ENCODE measurements at regions not wholly inside any gene's neighbourhood (a gene's known extent, or its start where the extent isn't known, plus 50 kb on each side); places are given as distances from the start of the nearest gene placed in this dataset.
A peak's percentile ranks its signal among the peaks of the same experiment; 100 is the strongest.

DNA sequence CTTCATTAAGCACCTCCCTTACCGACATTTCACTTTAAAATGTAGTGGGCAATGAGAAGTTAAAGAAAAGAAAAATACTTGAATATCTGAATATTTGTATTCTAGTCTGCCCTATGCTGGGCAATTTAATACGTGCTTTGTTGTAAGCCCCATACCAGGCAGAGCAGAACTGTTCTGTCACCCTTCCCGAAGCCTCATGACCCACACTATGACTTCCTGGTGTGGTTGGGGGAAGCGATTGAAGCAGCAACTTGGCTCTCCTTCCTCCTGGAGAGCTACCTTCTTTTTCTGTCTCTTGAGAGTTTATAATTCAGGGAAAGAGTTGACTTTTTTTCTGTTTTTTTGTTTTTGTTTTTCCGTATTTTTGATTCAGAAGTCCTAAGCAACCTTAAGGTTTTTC is 243.7 kb downstream of the INHBA start:
- Histone ChIP-seq H3K4me2 (peak overlapping the region; percentile 59), H4K20me1 (no peaks in the 10 kb centered on the region), H3K27ac (0 out of 2 replicates have a peak overlapping the region, but pooled peaks have one; percentile 16), H3K9me3 (no peaks in the 10 kb centered on the region), H3K4me1 (peaks cover 13% of the 10 kb centered on the region), H3K4me3 (no peak overlapping the region), H3K36me3 (no peaks in the 10 kb centered on the region), H3K27me3 (no peaks in the 10 kb centered on the region), H3K9ac (no peak overlapping the region)
- TF ChIP-seq Cebpa-rat (IDR thresholded peaks at IDR 0.05), result no peak

DNA sequence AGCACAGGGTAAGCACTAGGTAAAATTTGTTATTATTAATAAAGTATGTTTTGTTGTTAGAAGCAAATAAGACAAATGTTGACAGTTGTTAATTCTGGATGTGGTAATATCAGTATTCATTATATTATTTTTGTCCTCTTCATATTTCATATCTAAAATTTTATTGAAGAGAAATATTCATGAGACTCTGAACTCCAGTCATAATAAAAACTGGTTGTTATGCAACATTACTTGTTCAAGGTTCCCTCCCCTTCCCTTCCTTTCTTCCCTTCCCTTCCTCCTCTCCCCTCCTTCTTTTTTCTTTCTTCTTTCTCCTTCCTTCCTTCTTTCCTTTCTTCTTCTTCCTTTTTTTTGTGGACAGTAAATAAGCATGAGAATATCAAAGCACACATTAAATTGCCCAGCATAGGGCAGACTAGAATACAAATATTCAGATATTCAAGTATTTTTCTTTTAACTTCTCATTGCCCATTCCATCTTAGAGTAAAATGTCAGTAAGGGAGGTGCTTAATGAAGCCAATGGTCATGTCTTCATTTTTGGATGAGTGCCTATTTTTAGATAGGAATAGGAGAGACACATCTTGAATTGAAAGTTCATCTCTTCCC is 245.0 kb downstream of the INHBA start:
- H3K36me3 ChIP-seq, result no peaks in the 10 kb centered on the region
- no peaks in the 10 kb centered on the region for H4K20me1 ChIP-seq
- TF ChIP-seq Cebpa-rat (IDR thresholded peaks at IDR 0.05), result no peak
- H3K4me1 ChIP-seq, result peaks cover 13% of the 10 kb centered on the region
- H3K4me2 ChIP-seq, result no peak overlapping the region
- H3K4me3 ChIP-seq, result no peak overlapping the region
- no peak overlapping the region for H3K27ac ChIP-seq
- H3K27me3 ChIP-seq, result no peaks in the 10 kb centered on the region
- H3K9ac ChIP-seq, result no peak overlapping the region
- H3K9me3 ChIP-seq, result no peaks in the 10 kb centered on the region

DNA sequence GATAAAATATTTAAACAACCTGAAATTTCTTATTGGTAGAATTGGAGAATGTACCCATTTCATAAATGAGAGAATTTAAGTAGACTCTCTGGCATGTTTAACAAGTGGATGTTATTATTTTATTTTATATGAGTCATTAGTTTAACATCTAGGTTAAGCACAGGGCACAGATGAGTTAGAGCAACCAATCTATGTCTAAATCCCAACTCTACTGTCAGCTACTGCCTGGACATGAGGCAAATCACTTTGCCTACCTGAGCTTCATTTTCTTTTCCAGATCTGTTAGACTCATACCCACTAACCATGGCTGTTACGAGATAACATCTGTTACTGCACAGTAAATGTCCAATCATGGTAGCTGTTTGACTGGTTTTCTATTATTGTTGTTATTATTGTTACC is 251.1 kb downstream of the INHBA start:
- Histone ChIP-seq H3K27ac (no peak overlapping the region), H3K27me3 (no peaks in the 10 kb centered on the region), H3K4me2 (no peak overlapping the region), H3K4me3 (no peak overlapping the region), H3K36me3 (no peaks in the 10 kb centered on the region), H3K4me1 (no peaks in the 10 kb centered on the region), H3K9me3 (no peaks in the 10 kb centered on the region), H4K20me1 (no peaks in the 10 kb centered on the region), H3K9ac (no peak overlapping the region)
- TF ChIP-seq Cebpa-rat (IDR thresholded peaks at IDR 0.05), result no peak

- no peaks in the 10 kb centered on the region for H3K27me3 ChIP-seq
- no peak for TF ChIP-seq Cebpa-rat (IDR thresholded peaks at IDR 0.05)
- no peak overlapping the region for H3K4me3 ChIP-seq
- H3K36me3 ChIP-seq, result no peaks in the 10 kb centered on the region
- H3K9ac ChIP-seq, result no peak overlapping the region
- H3K4me2 ChIP-seq, result no peak overlapping the region
- no peaks in the 10 kb centered on the region for H3K4me1 ChIP-seq
- no peaks in the 10 kb centered on the region for H4K20me1 ChIP-seq
- H3K27ac ChIP-seq, result no peak overlapping the region
- no peaks in the 10 kb centered on the region for H3K9me3 ChIP-seq
Measured at GRCh38 chr7:41449694-41450093, 253.2 kb downstream of the INHBA start.

DNA sequence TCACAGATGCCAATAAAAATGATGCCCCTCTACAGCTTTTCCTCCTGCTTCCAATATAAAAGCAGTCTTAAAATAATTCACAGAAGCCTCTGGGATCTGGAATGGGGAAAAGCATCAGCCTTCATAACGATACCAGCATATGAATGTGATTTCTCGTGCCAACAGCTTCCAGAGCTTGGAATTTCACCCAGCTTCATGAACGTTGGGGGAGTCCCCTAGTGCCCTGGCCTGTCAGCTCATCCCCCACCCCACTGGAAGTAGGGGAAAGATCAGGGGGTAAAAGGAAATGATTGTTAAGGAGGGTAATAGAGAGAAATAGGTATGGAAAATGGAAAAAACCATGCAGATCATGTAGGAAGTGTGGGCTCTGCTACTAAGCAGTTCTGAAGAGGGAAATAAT is 253.6 kb downstream of the INHBA start:
- TF ChIP-seq Cebpa-rat (IDR thresholded peaks at IDR 0.05), result no peak

DNA sequence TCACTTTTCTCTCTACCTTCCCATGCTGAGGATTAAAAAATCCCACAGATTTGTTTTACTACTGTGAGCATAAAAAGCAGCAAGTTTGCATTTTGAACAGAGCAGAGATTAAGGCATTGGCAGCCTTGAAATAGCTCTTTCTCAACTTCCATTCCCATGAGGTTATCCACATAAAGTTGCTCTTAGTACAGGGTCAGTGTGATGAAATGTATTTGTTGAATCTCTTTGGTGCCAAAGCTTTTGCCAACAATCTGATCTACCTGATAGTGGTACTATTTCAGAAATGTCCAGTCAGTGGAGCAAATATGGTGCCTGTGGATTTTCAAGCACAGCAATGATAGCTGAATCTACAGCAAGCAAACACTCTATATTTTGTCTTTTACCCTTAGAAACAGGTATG is 254.8 kb downstream of the INHBA start:
- H3K4me3 ChIP-seq, result no peak overlapping the region
- no peaks in the 10 kb centered on the region for H3K36me3 ChIP-seq
- H4K20me1 ChIP-seq, result no peaks in the 10 kb centered on the region
- no peak overlapping the region for H3K27ac ChIP-seq
- no peaks in the 10 kb centered on the region for H3K4me1 ChIP-seq
- no peak overlapping the region for H3K4me2 ChIP-seq
- no peaks in the 10 kb centered on the region for H3K9me3 ChIP-seq
- H3K27me3 ChIP-seq, result no peaks in the 10 kb centered on the region
- TF ChIP-seq Cebpa-rat (IDR thresholded peaks at IDR 0.05), result no peak
- H3K9ac ChIP-seq, result no peak overlapping the region

More for the DNA sequence above, 253.6 kb downstream of the INHBA start:
- Histone ChIP-seq H3K27ac (no peak overlapping the region), H3K4me1 (no peaks in the 10 kb centered on the region), H3K4me2 (no peak overlapping the region), H4K20me1 (no peaks in the 10 kb centered on the region), H3K27me3 (no peaks in the 10 kb centered on the region), H3K9ac (no peak overlapping the region), H3K9me3 (no peaks in the 10 kb centered on the region), H3K36me3 (no peaks in the 10 kb centered on the region), H3K4me3 (no peak overlapping the region)

DNA sequence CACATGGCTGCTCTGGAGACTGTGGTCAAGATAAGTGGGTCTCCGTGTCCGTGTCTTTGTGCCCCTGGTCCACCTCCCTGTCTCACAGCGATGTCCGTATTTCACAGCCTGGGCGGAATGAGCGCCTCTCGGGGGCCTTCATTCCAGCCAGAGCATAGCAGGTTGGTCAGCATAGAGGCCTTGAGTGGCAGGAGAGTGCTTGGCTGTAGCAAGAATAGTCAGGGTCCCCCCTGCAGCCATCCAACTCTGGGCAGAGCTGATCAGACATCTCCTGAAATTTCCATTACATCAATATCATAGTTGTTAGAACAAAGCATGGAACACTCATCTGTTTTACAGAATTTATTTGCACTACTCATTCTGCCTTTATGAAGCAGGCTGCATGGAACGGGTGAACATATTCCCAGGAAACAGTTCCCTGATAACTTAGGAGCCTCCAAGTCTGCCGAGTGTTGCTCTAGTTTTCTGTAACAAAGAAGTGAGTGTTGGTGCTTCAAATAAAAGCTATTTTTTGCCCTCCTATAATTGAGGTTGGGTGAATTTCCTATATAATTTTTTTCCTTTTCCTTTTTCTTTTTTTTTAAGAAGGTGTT is 255.3 kb downstream of the INHBA start:
- Histone ChIP-seq H3K4me3 (no peak overlapping the region), H3K4me1 (no peaks in the 10 kb centered on the region), H3K27me3 (no peaks in the 10 kb centered on the region), H3K9ac (no peak overlapping the region), H3K9me3 (no peaks in the 10 kb centered on the region), H3K27ac (no peak overlapping the region), H3K36me3 (no peaks in the 10 kb centered on the region), H3K4me2 (no peak overlapping the region), H4K20me1 (no peaks in the 10 kb centered on the region)
- no peak for TF ChIP-seq Cebpa-rat (IDR thresholded peaks at IDR 0.05)

- Histone ChIP-seq H4K20me1 (no peaks in the 10 kb centered on the region), H3K27ac (no peak overlapping the region), H3K9ac (no peak overlapping the region), H3K4me3 (no peak overlapping the region), H3K4me1 (no peaks in the 10 kb centered on the region), H3K36me3 (no peaks in the 10 kb centered on the region), H3K9me3 (no peaks in the 10 kb centered on the region), H3K27me3 (no peaks in the 10 kb centered on the region), H3K4me2 (no peak overlapping the region)
- no peak for TF ChIP-seq Cebpa-rat (IDR thresholded peaks at IDR 0.05)
Measured at GRCh38 chr7:41446606-41447449, 256.1 kb downstream of the INHBA start.

- H3K9me3 ChIP-seq, result no peaks in the 10 kb centered on the region
- no peak overlapping the region for H3K9ac ChIP-seq
- no peak overlapping the region for H3K27ac ChIP-seq
- H4K20me1 ChIP-seq, result no peaks in the 10 kb centered on the region
- H3K4me3 ChIP-seq, result no peak overlapping the region
- no peak overlapping the region for H3K4me2 ChIP-seq
- H3K27me3 ChIP-seq, result no peaks in the 10 kb centered on the region
- no peaks in the 10 kb centered on the region for H3K36me3 ChIP-seq
- no peaks in the 10 kb centered on the region for H3K4me1 ChIP-seq
- TF ChIP-seq Cebpa-rat (IDR thresholded peaks at IDR 0.05), result no peak
Measured at GRCh38 chr7:41445946-41446345, 256.9 kb downstream of the INHBA start.

GRCh38 chr7:41445432-41445831 is 257.5 kb downstream of the INHBA start:
- Histone ChIP-seq H3K4me2 (no peak overlapping the region), H3K27me3 (no peaks in the 10 kb centered on the region), H3K4me3 (no peak overlapping the region), H3K9me3 (no peaks in the 10 kb centered on the region), H4K20me1 (no peaks in the 10 kb centered on the region), H3K4me1 (no peaks in the 10 kb centered on the region), H3K36me3 (no peaks in the 10 kb centered on the region), H3K27ac (no peak overlapping the region), H3K9ac (no peak overlapping the region)
- TF ChIP-seq Cebpa-rat (IDR thresholded peaks at IDR 0.05), result no peak
